GM21529 (cell line): ENCODE measurements at regions not wholly inside any gene's neighbourhood (a gene's known extent, or its start where the extent isn't known, plus 50 kb on each side); places are given as distances from the start of the nearest gene placed in this dataset.

Experiments
- ATAC-seq: cut with Tn5 transposase; IDR thresholded peaks from one replicate; pipeline ENCODE4 v1.9.1; 2021; ENCODE audit not compliant: unreplicated experiment

DNA sequence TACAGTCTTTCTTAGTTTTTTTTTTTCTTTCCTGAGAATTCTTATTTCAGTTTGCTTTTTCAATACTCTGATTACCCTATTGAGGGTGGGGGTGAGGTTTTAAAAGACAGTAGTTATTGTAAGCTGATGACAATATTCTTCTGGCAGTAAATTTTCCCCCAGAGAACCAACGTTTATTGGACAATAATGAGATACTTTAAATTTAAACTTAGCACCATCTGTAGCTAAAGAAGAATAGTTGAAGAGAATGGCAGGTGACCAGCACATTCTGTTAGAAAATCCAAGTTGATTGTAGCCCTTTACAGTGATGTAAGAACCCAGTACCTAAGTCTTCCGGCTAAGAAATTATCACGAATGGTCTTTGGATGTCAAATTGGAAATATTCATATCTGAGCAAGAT is 364.6 kb upstream of the LYPLAL1 start:
- no peak for ATAC-seq

DNA sequence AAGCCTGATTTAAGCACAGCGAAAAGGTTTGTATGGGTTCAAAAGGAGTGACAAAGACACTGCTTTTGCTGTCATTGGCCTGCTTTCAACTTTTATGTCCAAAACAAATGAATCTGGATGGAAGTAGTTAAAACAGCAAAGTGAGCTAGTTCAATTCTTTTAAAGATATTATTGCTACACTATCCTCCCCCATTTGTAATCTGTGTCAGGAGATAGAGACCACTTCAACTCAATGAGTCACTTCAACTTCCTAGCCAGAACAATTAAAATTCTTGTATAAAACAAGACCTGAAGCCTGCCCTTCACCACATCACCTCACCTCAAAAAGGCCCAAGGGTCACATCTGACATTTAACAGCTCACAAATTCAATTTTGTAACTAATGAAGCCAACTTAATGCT is 364.1 kb upstream of the LYPLAL1 start:
- ATAC-seq = no peak

DNA sequence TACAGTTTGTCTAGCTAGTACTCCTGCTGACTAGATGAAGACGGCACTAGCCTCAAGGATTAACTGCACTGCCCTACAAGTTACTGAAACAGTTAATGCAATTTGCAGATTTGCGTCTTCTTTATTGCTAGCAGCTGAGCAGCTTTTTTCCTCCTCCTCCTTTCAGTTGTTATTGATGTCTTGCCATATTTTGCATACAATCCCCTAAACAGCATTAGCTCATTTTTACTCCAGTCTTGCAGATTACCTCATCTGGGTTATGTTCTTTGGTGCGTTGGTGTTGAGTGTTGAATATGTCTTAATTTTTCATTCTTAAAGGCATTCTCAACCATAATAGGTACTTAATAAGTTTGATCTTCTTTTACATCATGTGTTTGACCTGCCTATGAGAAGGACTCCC is 363.4 kb upstream of the LYPLAL1 start:
- ATAC-seq = no peak

DNA sequence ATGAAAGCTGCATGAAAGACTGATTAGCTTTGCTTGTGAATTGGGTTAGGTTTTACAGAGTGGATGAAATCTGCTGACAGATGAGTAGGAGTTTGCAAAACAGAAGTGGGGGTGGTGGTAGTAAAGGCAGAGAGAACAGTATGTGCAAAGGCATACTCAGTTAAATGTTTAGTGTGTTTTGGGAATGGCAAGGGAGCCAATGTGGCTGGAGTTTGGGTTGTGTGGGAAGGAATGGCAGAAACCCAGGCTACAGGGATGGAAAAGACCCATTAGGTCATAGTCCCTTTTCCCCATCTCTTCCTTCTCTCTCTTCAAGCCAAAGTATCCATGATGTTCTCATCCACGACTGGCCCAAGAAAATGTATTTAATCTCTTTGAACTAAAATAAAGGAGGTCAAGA is 362.2 kb upstream of the LYPLAL1 start:
- ATAC-seq = no peak

DNA sequence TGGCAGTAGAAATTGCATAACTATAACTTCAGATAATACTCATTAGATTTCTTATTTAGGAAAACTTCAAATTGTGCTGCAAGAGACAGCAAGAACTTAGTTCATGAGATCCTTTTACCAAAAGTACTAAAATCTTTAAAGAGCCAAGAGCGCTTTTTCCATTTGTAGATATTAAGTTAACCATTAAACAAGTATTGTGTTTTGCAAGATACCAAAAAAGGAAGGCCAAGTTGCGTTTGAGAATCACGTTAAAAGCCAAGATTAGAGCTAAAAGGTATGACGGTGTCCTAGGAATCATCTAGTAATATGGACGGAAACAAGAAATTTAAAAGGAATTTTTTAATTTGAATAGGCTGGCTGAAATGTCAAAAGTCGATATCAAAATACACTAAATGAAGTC is 361.3 kb upstream of the LYPLAL1 start:
- no peak for ATAC-seq

DNA sequence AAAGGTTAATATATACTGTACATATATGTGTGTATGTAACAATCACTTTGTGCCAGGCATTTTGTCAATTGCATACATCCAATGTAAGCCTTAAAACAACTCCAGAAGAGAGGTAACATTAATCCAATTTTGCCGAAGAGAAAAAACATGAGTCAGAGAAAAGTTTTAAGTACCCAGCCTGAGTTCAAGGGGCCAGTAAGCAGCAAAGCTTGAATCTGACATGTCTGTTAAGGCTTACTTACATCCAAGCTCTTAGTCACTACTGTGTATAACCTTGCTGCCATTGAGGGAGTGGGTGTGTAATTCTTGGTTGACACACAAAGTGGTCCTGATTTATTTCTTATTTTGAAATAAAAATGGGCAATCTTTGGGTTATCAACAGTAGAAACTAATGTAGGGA is 360.4 kb upstream of the LYPLAL1 start:
- ATAC-seq = no peak

DNA sequence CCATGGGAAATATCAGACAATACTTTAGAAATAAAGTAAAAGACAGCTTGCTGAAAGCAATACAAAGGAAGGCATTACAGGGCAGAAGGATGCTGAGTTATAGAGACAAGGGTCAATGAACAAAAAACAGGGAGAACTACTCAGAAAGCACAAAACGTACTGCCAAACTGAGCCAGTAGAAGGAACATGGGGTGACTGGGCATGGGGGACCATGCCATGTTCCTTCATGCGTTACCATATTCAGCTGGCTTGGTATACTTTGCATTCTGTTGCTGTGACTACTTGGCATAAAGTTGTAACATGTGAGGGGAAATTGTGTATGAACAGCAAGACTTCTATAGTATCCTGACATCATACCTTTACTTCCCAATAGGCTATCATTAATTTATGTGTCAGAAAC is 358.6 kb upstream of the LYPLAL1 start:
- no peak for ATAC-seq

DNA sequence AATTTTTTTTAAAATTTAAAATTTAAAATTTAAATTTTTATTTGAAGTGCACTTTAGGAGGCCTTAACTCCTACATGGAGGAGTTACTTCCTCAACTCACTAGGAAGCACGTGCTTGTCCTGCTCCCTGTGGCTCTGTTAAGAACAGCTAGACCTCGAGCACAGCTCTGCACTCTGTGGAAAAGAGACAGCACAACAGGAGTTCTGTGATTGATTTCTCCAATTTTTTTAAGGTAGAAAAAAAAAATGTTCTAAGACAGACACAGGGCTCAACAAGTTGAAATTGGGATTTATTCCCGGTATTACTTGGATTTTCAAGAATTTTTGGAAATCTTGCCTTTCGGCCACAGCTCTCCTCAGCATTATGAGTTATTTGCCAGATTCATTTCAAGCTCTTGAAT is 356.6 kb upstream of the LYPLAL1 start:
- no peak for ATAC-seq

DNA sequence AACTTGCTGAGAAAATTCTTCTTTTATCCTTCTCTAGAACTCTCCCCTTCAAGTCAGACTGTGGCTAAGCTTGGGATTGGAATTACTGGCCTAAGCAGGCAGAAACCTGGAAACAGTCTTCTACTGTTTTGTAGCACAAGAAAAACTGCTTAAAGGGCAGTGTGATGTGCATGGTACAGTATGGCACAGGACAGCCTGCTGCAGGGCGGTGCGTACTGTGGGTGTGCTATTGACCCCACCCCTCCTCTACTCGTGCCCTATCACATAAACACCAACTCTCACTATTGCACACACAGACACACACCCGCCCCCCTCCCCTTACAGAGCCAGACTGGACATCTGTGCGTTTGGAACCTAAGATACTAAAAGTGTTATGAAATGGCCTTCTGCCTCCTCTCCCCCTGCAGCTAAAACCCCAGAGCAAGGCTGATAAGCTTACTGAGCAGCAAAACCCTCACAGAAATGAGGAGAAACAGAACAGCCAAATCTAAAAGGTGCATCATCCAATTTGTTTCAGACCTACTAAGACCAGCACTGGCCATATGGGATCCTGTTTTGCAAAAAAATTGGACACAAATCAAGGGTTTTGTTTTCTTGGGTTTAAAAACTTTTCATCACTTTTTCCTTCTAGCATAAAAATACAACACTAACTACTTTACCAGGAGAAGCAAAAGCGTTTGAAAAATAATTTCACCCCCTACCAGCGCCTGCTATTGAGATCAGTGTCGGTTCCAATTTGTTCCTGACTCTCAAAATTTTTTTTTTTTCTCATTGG is 355.8 kb upstream of the LYPLAL1 start:
- no peak for ATAC-seq

DNA sequence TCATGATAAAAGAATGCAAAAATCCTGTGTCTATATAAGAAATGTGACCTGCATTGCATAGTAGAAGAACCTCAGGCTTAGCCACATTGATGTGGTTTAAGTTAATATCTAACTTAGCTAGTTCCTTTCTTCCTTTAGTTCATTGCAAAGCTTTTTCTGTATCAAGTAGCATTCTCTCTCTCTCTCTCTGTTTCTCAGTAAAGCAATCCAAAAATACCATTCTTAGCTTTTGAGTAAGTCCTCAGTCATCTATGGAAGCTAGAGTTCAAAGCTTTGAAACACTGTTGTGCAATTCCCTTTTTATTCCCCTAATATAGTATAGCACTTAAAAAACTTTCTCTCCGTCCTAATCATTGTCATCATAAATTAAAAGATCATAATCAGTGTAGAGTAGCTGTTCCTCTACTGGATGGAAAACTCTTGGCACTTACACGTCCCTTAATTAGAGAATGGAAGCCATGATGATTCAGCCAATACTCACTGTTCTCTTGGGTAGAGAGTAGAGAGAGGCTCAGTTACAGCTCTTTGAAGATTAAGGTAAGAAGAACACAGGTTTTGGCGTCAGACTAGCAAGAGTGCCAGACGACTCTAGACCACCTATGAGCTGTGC is 350.3 kb upstream of the LYPLAL1 start:
- ATAC-seq = no peak

DNA sequence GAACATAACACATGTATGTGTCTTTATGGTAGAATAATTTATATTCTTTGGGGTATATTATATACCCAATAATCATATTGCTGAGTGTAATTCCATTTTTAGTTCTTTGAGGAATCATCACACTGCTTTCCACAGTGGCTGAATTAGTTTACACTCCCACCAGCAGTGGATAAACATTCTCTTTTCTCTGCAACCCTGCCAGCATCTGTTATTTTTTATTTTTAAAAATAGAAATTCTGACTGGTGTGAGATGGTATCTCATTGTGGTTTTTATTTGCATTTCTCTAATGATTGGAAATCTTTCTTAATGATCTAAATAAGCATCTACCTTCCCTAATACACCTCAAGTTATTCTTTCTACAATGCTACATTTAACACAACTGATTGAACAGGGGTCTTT is 346.2 kb upstream of the LYPLAL1 start:
- no peak for ATAC-seq

DNA sequence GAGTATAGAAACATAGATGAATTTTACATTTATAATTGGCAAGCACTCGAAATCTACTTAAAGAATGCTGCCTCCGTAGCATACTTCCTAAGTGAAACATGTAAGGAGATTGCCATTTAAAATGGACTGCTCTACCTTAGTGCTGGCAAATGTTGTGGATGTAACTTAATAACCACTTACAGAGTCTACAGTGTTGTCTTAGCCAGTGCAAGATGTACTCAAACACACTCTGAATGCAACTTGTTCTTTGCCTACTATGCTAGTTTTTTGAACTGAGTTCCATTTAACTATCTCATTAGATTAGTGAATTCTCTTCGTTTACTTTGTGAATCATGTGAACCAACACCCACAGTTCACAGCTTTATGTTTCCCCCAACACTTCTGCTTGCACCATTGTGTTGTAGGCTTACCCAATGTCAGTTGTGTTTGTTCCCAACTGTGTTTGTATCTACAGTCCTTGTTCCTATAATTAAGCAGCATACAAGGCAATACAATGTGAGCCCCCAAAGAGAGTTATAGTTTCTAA is 345.5 kb upstream of the LYPLAL1 start:
- no peak for ATAC-seq

DNA sequence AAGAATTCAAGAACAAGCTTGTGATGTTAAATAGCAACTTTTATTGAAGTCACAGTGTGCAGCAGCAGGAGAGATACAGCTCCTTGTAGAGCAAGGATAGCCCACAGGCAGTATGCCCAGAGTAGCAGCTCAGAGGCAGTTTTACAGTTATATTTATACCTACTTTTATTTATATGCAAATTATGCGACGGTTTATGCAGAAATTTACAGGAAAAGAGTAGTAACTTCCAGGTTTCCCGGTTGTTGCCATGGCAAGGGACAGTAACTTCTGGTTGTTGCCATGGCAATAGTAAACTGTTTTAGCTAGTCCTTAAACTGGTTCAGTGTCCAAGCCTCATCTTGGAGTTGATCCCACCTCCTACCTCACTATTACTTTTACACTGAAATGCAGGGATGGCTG is 344.6 kb upstream of the LYPLAL1 start:
- ATAC-seq = no peak

DNA sequence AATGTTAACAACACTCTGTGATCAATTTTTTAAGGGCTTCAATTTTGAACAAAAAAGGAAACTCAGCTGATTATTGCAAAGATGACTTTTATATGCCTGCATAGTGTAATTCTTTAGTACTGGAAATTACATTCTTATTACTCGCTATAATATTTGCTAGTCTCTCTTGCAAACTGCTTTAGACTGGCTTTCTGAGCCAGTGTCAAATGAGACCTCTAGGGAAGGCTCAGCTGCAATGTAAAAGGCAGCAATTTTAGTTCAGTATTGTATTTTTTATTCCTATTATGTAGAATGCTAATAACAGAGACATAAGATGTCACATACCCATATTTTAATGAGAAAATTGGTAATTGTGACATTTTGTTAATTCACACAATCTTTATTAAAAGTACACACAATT is 338.1 kb upstream of the LYPLAL1 start:
- no peak for ATAC-seq

DNA sequence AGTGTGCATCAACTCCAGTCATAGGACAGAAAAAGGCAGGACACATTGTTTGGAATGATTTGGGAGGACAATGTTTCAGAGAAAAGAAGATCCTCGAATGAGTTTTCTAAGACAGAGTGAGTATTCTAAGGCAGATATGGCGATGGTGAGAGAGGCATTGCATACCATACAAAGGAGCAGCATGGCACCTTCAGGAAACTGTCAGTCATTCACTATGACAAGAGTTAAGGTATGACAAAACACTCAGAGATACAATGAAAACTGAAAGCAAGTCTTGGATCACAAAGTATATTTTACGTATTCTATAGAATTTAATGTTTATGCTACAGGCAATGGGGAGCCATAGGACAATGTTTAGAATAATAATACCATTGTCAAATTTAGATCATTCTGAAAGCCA is 337.4 kb upstream of the LYPLAL1 start:
- ATAC-seq = no peak

DNA sequence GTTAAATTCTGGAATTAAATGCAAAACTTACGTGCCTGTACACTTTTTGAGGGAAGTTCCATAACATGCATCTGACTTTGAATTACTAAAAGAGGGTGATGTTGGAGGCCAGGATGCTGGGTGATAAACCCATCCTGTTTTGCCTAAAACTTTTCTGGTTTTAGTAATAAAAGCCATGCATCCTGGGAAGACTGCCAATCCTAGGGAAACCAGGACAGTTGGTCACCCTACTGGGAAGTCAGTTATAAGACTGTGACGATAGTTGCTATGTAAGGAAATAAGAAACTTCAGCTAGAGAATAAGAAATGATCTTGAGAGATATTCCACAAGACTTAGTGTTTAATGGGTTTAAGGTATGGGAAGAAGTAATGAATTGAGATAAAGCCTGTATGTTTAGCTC is 336.6 kb upstream of the LYPLAL1 start:
- ATAC-seq = no peak

DNA sequence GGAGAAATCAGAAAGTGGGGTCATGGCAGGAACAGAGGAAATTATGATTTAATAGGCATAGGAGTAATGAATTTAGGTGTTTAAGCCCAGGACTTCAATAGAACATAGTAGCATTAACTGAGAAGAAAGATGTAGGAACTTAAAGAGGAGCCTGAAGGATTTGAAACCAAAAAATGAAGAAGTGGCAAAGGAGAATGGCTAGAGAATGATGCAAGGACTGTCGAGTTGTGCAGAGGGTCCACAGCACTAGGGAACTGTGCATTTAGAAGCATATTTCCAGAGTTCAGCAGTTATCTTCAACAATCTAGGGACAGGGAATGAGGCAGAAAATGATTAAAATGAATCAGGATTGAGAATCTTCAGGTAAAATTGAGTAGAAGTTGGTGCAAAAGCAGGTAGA is 328.1 kb upstream of the LYPLAL1 start:
- no peak for ATAC-seq

DNA sequence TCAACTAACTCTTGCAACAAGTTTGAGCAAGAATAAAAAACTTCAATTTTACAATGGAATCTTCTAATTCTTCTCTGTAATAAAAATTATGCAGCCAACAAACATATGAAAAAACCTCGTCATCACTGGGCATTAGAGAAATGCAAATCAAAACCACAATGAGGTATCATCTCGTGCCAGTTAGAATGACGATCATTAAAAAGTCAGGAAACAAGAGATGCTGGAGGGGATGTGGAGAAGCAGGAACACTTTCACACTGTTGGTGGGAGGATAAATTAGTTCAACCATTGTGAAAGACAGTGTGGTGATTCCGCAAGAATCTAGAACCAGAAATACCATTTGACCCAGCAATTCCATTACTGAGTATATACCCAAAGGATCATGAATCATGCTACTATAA is 327.5 kb upstream of the LYPLAL1 start:
- ATAC-seq = no peak

DNA sequence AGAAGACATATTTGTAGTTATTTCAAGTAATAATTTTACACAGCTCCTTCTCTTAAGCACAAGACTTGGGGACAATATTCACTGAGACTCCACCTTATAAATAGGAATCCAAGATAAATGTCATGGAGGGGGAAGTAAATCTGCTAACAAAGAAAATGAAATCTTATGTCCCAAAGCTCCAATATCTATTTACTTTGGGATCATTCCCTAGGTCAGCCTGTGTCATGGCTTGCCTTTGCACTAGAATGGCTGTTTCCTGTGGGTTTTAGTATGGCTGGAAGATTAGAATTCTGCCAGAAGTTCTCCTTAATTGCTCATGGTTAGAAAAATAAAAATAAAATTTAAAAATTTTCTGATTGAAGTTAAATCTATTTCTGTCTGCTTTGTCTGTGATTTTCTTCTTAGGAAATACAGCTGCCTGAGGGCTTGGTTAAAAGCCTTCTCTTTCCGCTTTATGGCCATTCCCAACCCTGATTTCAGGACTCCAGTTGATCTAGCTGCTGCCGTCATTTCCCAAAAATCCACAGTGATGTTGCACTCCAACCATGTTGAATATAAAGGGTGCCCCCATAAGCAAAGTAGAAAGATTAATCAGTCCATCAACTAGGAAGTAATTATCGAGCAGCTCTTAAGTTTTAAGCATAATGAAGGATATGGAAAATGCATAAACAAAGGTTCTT is 326.4 kb upstream of the LYPLAL1 start:
- no peak for ATAC-seq

DNA sequence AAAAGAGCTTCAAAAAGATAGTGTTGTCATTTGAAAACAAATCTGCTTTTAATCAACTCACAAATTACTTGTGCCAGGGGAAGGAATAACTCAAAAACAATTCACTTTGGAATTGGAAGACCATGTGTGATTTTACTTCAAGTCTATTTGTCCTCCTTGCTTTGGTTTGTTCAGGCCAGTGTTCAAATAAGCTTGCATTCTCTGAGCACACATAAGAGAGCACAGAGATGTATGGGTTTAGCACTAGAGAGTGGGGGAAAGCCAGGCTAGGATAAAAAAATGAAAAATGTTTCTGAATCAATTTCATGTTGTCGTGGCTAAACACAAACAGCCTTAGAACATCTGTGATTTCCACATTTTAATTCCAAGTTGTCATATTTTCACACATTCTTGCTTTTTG is 325.7 kb upstream of the LYPLAL1 start:
- ATAC-seq = no peak

DNA sequence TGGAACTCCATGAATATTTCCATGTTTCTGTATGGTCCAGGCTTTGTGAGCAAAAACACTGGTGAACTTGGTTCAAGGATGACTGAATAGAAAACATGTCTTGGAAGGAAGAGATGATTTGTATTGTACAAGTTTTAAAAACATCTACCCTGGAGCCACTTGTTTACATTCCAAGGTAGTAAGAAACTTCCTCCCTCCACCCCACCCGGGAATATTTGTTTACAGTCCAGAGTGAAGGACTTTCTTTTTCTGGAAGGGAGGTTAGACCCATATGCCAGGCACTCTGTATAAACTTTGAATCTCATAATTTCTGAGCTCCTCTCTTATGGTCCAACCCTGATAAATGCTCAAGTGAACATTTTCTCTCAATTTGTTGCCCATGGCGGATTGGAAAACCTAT is 323.3 kb upstream of the LYPLAL1 start:
- no peak for ATAC-seq

DNA sequence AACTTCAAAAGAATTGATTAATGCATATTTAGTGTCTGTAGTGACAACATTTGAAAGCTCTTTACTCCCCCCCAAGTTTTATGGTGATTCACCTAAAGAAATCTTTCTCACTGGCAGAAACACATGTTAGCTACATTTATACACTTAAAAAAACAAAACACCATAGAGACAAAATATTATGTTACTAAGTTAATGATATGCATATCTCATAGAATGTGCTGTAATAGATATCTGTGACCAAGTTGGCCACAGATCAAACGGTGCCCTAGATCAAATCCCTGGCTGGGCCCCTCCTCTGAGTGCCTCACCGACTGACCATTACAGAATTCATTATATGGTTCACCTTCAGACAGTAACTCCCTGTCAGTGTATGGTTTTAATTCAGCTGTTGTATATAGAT is 322.1 kb upstream of the LYPLAL1 start:
- no peak for ATAC-seq
